Breast epithelium (tissue), 4 donors: ENCODE measurements at regions not wholly inside any gene's neighbourhood (a gene's known extent, or its start where the extent isn't known, plus 50 kb on each side); places are given as distances from the start of the nearest gene placed in this dataset.

Source experiments
- DNase-seq, 2 donors: peaks; one replicate each; pipeline ENCODE4 v3.0.0-alpha.2; 2019; ENCODE audit warnings: low spot score in 2 of 2
- H3K27ac ChIP-seq, 2 donors: fragments of 200-600 bp; sonication (generic) in 1 of 2; one replicate each; pipeline ENCODE4 v1.5.1; 2016 to 2019; ENCODE audit warnings: mild to moderate bottlenecking in 1 of 2
- H3K27me3 ChIP-seq, 2 donors: fragments of 200-600 bp; sonication (generic) in 1 of 2; one replicate each; pipeline versions ENCODE4 v1.5.1 to v1.6.0; 2017 to 2019; ENCODE audit warnings: control low read depth in 1 of 2, mild to moderate bottlenecking in 1 of 2
- H3K36me3 ChIP-seq: fragments of 200-600 bp; one replicate; pipeline ENCODE4 v1.5.1; 2019
- H3K4me1 ChIP-seq, 2 donors: fragments of 200-600 bp; sonication (generic); one replicate each; pipeline ENCODE4 v1.5.1; 2016 to 2019; ENCODE audit warnings: control low read depth in 1 of 2
- H3K4me3 ChIP-seq, 3 donors: fragments of 200-600 bp; sonication (generic); 1 replicate in 2 of 3; 2 replicates in 1 of 3; pipeline ENCODE4 v1.5.1; 2016 to 2019; ENCODE audit warnings: mild to moderate bottlenecking in 3 of 3, moderate library complexity in 2 of 3
- H3K9me3 ChIP-seq, 2 donors: fragments of 200-600 bp; sonication (generic) in 1 of 2; one replicate each; pipeline ENCODE4 v1.5.1; 2016 to 2019; ENCODE audit warnings: control low read depth in 1 of 2
- CTCF ChIP-seq, 3 donors: fragments of 450-650 bp; IDR thresholded peaks; one replicate each; pipeline ENCODE4 v1.5.1; 2016 to 2017; ENCODE audit warnings: antibody characterized with exemption in 3 of 3, mild to moderate bottlenecking in 3 of 3, moderate library complexity in 3 of 3
- POLR2A ChIP-seq: fragments of 450-650 bp; IDR thresholded peaks from one replicate; pipeline ENCODE4 v1.6.1; 2016; ENCODE audit warnings: antibody characterized with exemption, mild to moderate bottlenecking, moderate library complexity
- POLR2AphosphoS5 ChIP-seq, 3 donors: sonication (generic); formaldehyde crosslinking; IDR thresholded peaks; one replicate each; pipeline ENCODE4 v1.6.1; 2017; ENCODE audit warnings: antibody characterized with exemption in 3 of 3
- intact Hi-C: fragments of 100-400 bp; cut with DNase I; formaldehyde crosslinking; loops from one replicate; pipeline ENCODE4 v1.15.1; 2023; ENCODE audit warnings: low total_unique reads

DNA sequence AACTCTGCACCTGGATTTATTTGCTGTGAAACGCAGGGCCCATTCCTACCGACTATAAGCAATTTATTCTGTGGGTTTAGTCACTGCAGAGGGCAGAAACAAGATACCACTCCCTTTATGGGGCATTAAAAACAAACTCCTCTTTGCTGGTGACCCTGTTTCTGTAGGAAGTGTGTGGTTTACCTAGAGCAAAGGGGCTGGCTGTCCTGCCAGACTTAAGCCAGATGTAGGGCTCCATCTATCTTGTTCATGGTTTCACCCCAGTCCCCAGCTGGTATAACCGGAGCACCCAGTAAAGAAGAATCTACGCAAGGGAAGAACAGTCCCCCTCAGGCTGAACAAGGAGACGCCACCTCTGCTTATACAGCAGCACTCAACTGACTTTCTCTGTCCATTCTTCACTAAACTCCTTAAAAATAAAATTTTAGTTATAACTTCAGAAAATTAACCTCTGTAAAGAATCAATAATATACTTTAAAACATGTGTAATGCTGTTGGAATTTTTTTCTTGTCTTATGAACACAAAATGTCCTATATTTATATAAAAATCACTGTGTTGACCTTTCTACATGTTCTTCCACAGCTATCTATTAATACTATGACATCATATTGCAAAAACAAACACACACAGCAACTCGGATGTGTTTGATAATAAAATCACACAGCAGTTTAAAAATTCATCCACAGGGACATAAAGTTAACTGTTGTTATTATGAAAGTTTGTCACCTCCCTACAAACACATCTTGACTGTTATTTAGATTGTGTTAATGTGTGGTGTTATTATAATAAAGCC lies 126.1 kb upstream of the RPS6KA2 start:
- intact Hi-C loops, result no loop called here
- Histone ChIP-seq H3K9me3 (no peaks in the 10 kb centered on the region), H3K27me3 (peaks cover 0 to 4% of the 10 kb centered on the region in 2 donors), H3K27ac (no peak overlapping the region), H3K4me3 (no peak overlapping the region), H3K36me3 (no peaks in the 10 kb centered on the region), H3K4me1 (no peaks in the 10 kb centered on the region)
- DNase-seq, result no peak
- no peak for TF ChIP-seq POLR2A
- no peak for TF ChIP-seq POLR2AphosphoS5 (IDR thresholded peaks at IDR 0.05)
- no peak for TF ChIP-seq CTCF (IDR thresholded peaks at IDR 0.05)

- Histone ChIP-seq H3K27ac (no peak overlapping the region), H3K4me3 (no peak overlapping the region), H3K36me3 (no peaks in the 10 kb centered on the region), H3K27me3 (peaks cover 0 to 6% of the 10 kb centered on the region in 2 donors), H3K9me3 (no peaks in the 10 kb centered on the region), H3K4me1 (no peaks in the 10 kb centered on the region)
- no peak for TF ChIP-seq POLR2A
- TF ChIP-seq CTCF (IDR thresholded peaks at IDR 0.05), result no peak
- TF ChIP-seq POLR2AphosphoS5 (IDR thresholded peaks at IDR 0.05), result no peak
- intact Hi-C loops, result no loop called here
- no peak for DNase-seq
These were observed 125.0 kb upstream of the RPS6KA2 start for GRCh38 chr6:166752097-166752496.

- Histone ChIP-seq H3K36me3 (no peaks in the 10 kb centered on the region), H3K27me3 (peaks cover 0 to 3% of the 10 kb centered on the region in 2 donors), H3K27ac (no peak overlapping the region), H3K9me3 (no peaks in the 10 kb centered on the region), H3K4me3 (no peak overlapping the region), H3K4me1 (no peaks in the 10 kb centered on the region)
- DNase-seq, result no peak
- intact Hi-C loops, result loop anchor here (1.0 kb wide), 1 partner anchor 9 kb away; no protein-coding TSS in a partner anchor
- TF ChIP-seq POLR2A, result no peak
- no peak for TF ChIP-seq POLR2AphosphoS5 (IDR thresholded peaks at IDR 0.05)
- TF ChIP-seq CTCF (IDR thresholded peaks at IDR 0.05), result no peak
These were observed 124.1 kb upstream of the RPS6KA2 start for GRCh38 chr6:166751051-166751595.

- H3K4me1 ChIP-seq, result no peaks in the 10 kb centered on the region
- H3K36me3 ChIP-seq, result no peaks in the 10 kb centered on the region
- peaks cover 0 to 3% of the 10 kb centered on the region in 2 donors for H3K27me3 ChIP-seq
- intact Hi-C loops, result no loop called here
- H3K4me3 ChIP-seq, result no peak overlapping the region
- no peak for DNase-seq
- no peak overlapping the region for H3K27ac ChIP-seq
- no peak for TF ChIP-seq CTCF (IDR thresholded peaks at IDR 0.05)
- no peak for TF ChIP-seq POLR2AphosphoS5 (IDR thresholded peaks at IDR 0.05)
- no peak for TF ChIP-seq POLR2A
- no peaks in the 10 kb centered on the region for H3K9me3 ChIP-seq
These were observed 123.2 kb upstream of the RPS6KA2 start for GRCh38 chr6:166750108-166750793.

- TF ChIP-seq POLR2AphosphoS5 (IDR thresholded peaks at IDR 0.05) (no peak), POLR2A (no peak), CTCF (IDR thresholded peaks at IDR 0.05) (no peak)
These were observed 122.6 kb upstream of the RPS6KA2 start for GRCh38 chr6:166749666-166750065.

More at GRCh38 chr6:166749666-166750065, 122.6 kb upstream of the RPS6KA2 start:
- Histone ChIP-seq H3K9me3 (no peaks in the 10 kb centered on the region), H3K27me3 (peaks cover 0 to 3% of the 10 kb centered on the region in 2 donors), H3K4me3 (no peak overlapping the region), H3K36me3 (no peaks in the 10 kb centered on the region), H3K4me1 (no peaks in the 10 kb centered on the region), H3K27ac (no peak overlapping the region)
- intact Hi-C loops, result no loop called here
- DNase-seq, result no peak
